Loucy (cell line): ENCODE measurements at regions not wholly inside any gene's neighbourhood (a gene's known extent, or its start where the extent isn't known, plus 50 kb on each side); places are given as distances from the start of the nearest gene placed in this dataset.

Experiments used
- H2AFZ ChIP-seq: fragments of 200-600 bp; sonication (generic); 2 replicates; pipeline ENCODE4 v1.6.0; 2016; ENCODE audit warnings: antibody characterized with exemption, mild to moderate bottlenecking, low read length, moderate library complexity
- H3F3A ChIP-seq: fragments of 200-600 bp; 2 replicates; pipeline ENCODE4 v1.6.0; 2016; ENCODE audit warnings: antibody characterized with exemption, low read depth, mild to moderate bottlenecking
- H3K27me3 ChIP-seq: fragments of 200-600 bp; sonication (generic); 2 replicates; pipeline ENCODE4 v1.6.1; 2014; ENCODE audit warnings: low read length, mild to moderate bottlenecking; ENCODE audit not compliant: insufficient read depth, poor library complexity, severe bottlenecking
- H3K36me3 ChIP-seq: fragments of 200-600 bp; sonication (generic); 2 replicates; pipeline ENCODE4 v1.6.1; 2016; ENCODE audit warnings: low read length; ENCODE audit not compliant: insufficient read depth
- H3K4me1 ChIP-seq: fragments of 200-600 bp; sonication (generic); 2 replicates; pipeline ENCODE4 v1.5.1; 2014; ENCODE audit warnings: low read length, mild to moderate bottlenecking; ENCODE audit not compliant: insufficient read depth, poor library complexity, severe bottlenecking
- H3K4me2 ChIP-seq: fragments of 200-600 bp; sonication (generic); 2 replicates; pipeline ENCODE4 v1.6.0; 2014; ENCODE audit warnings: antibody characterized with exemption, low read length, low read depth, mild to moderate bottlenecking; ENCODE audit not compliant: poor library complexity, severe bottlenecking
- H3K4me3 ChIP-seq: fragments of 200-600 bp; sonication (generic); 2 replicates; pipeline ENCODE4 v1.5.1; 2014; ENCODE audit warnings: low read length, mild to moderate bottlenecking, mixed read lengths; ENCODE audit not compliant: poor library complexity, severe bottlenecking
- H3K79me2 ChIP-seq: fragments of 200-600 bp; sonication (generic); 2 replicates; pipeline ENCODE4 v1.6.1; 2014; ENCODE audit warnings: low read length; ENCODE audit not compliant: insufficient read depth
- H3K9ac ChIP-seq: fragments of 200-600 bp; sonication (generic); 2 replicates; pipeline ENCODE4 v1.6.0; 2014; ENCODE audit warnings: mild to moderate bottlenecking, low read depth, low read length, moderate library complexity; ENCODE audit not compliant: poor library complexity, severe bottlenecking
- H3K9me2 ChIP-seq: fragments of 200-600 bp; sonication (generic); replicated peaks from 2 replicates; pipeline ENCODE4 v1.6.1; 2016; ENCODE audit warnings: low read depth, low read length, mixed read lengths
- H3K9me3 ChIP-seq: fragments of 200-600 bp; sonication (generic); 2 replicates; pipeline ENCODE4 v1.6.1; 2014; ENCODE audit warnings: mild to moderate bottlenecking, antibody characterized with exemption, low read length, low read depth; ENCODE audit not compliant: insufficient read depth
- H4K20me1 ChIP-seq: fragments of 200-600 bp; sonication (generic); 2 replicates; pipeline ENCODE4 v1.6.0; 2014; ENCODE audit warnings: antibody characterized with exemption, low read length, mild to moderate bottlenecking; ENCODE audit not compliant: insufficient read depth, poor library complexity, severe bottlenecking
- EZH2phosphoT487 ChIP-seq: fragments of 200-600 bp; IDR thresholded peaks from 2 replicates; pipeline ENCODE4 v1.6.1; 2018; ENCODE audit warnings: antibody characterized with exemption, mild to moderate bottlenecking, moderate library complexity, borderline replicate concordance
- TF ChIP-seq, protein P1 (sequence below): fragments of 200-600 bp; sonication (generic); conservative IDR thresholded peaks from 2 replicates; pipeline ENCODE4 v1.5.1; 2014; ENCODE audit warnings: mild to moderate bottlenecking, antibody characterized with exemption, low read length

GRCh38 chr18:78641689-78642231 is 337.9 kb upstream of the SALL3 start:
- Histone ChIP-seq H4K20me1 (no peaks in the 10 kb centered on the region), H3K4me1 (no peaks in the 10 kb centered on the region), H3K9ac (no peak overlapping the region), H3K9me2 (no peaks in the 10 kb centered on the region), H3K4me2 (no peak overlapping the region), H3K79me2 (no peaks in the 10 kb centered on the region), H3K27me3 (no peaks in the 10 kb centered on the region), H3K4me3 (no peak overlapping the region), H2AFZ (no peak overlapping the region), H3K36me3 (no peaks in the 10 kb centered on the region), H3F3A (no peaks in the 10 kb centered on the region), H3K9me3 (peaks cover 14% of the 10 kb centered on the region; the same call in 1 of the 2 replicates)
- TF ChIP-seq, protein P1, sequence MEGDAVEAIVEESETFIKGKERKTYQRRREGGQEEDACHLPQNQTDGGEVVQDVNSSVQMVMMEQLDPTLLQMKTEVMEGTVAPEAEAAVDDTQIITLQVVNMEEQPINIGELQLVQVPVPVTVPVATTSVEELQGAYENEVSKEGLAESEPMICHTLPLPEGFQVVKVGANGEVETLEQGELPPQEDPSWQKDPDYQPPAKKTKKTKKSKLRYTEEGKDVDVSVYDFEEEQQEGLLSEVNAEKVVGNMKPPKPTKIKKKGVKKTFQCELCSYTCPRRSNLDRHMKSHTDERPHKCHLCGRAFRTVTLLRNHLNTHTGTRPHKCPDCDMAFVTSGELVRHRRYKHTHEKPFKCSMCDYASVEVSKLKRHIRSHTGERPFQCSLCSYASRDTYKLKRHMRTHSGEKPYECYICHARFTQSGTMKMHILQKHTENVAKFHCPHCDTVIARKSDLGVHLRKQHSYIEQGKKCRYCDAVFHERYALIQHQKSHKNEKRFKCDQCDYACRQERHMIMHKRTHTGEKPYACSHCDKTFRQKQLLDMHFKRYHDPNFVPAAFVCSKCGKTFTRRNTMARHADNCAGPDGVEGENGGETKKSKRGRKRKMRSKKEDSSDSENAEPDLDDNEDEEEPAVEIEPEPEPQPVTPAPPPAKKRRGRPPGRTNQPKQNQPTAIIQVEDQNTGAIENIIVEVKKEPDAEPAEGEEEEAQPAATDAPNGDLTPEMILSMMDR = no peak
- no peak for TF ChIP-seq EZH2phosphoT487

GRCh38 chr18:78642296-78642951 is 337.2 kb upstream of the SALL3 start:
- H3K36me3 ChIP-seq = no peaks in the 10 kb centered on the region
- H4K20me1 ChIP-seq = no peaks in the 10 kb centered on the region
- H3K79me2 ChIP-seq = no peaks in the 10 kb centered on the region
- peaks cover 14% of the 10 kb centered on the region; the same call in 1 of the 2 replicates for H3K9me3 ChIP-seq
- no peaks in the 10 kb centered on the region for H3K4me1 ChIP-seq
- H3F3A ChIP-seq = no peaks in the 10 kb centered on the region
- no peak overlapping the region for H3K4me3 ChIP-seq
- H3K4me2 ChIP-seq = no peak overlapping the region
- no peaks in the 10 kb centered on the region for H3K9me2 ChIP-seq
- H3K9ac ChIP-seq = no peak overlapping the region
- TF ChIP-seq, protein P1 = no peak
- no peak for TF ChIP-seq EZH2phosphoT487
- H2AFZ ChIP-seq = no peak overlapping the region
- no peaks in the 10 kb centered on the region for H3K27me3 ChIP-seq

DNA sequence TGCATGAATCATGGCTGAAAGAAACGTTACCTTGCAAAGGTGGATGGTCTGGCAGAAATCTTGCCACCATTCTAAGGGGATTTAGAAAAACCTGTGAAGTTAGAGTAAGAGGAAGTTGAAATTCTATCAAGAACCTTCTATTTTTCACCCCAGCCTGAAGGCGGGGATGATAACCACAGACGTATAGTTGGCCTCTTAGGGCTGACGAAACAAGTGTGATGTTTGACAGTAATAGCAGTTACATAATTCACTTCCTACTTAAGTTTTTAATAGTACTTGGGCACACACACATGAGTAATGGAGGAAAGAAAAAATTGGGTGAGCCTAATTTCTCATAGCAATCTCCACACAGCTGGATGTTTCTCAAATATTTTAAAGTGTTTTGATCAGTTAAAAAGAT is 336.6 kb upstream of the SALL3 start:
- peaks cover 14% of the 10 kb centered on the region; the same call in 1 of the 2 replicates for H3K9me3 ChIP-seq
- H3K4me1 ChIP-seq = no peaks in the 10 kb centered on the region
- no peaks in the 10 kb centered on the region for H3K36me3 ChIP-seq
- H2AFZ ChIP-seq = no peak overlapping the region
- no peaks in the 10 kb centered on the region for H4K20me1 ChIP-seq
- TF ChIP-seq EZH2phosphoT487 = no peak
- TF ChIP-seq, protein P1 = no peak
- H3K27me3 ChIP-seq = no peaks in the 10 kb centered on the region
- no peak overlapping the region for H3K9ac ChIP-seq
- no peak overlapping the region for H3K4me3 ChIP-seq
- H3K79me2 ChIP-seq = no peaks in the 10 kb centered on the region
- H3K4me2 ChIP-seq = no peak overlapping the region
- no peaks in the 10 kb centered on the region for H3F3A ChIP-seq
- H3K9me2 ChIP-seq = no peaks in the 10 kb centered on the region
